ENCODE measurements at regions not wholly inside any gene's neighbourhood (a gene's known extent, or its start where the extent isn't known, plus 50 kb on each side); places are given as distances from the start of the nearest gene placed in this dataset.
"Not testable (repeated sequence)": the region's sequence is repeated elsewhere in the genome, so short reads cannot be mapped to it uniquely, and the experiment has no call there.

DNA sequence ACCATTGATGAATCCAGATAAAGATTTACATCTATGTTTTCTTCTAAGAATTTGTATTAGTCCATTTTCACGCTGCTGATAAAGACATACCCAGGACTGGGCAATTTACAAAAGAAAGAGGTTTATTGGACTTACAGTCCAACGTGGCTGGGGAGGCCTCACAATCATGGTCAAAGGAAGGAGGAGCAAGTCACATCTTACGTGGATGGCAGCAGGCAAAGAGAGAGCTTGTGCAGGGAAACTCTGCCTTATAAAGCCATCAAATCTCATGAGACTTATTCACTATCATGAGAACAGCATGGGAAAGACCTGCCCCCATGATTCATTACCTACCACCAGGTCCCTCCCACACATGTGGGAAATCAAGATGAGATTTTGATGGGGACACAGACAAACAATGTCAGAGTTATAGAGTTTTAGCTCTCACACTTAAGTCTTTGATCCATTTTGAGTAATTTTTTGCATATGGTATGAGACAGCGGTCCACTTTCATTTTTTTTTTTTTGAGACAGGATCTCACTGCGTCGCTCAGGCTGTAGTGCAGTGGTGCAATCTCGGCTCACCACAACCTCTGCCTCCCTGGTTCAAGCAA, 53.5 kb upstream of the JADE2 start:
- H3K4me3 ChIP-seq (ENCODE audit: low read depth, low read length): not testable (repeated sequence)

DNA sequence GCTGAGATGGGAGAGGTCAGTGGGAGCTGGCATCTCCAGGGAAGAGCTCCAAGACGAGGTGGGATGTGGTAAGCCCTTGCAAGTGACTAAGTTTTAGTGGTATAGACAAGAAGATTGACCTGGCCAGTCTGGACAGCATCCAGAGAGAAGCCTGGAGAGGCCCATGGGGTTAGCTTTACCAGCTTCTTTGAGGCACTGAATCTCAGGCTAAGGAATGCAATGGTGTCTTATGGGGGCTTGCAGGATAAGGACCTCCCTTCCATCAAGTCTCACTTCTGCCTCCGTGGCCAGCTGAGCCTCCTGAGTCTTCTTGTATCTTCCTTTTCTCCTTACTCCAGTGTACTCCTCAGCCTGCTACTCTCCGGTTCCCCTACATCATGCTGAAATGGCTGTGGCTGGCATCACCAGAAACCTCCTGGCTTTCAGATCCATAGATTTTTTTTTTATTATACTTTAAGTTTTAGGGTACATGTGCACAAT, 56.5 kb upstream of the JADE2 start:
- TF ChIP-seq, protein P1, sequence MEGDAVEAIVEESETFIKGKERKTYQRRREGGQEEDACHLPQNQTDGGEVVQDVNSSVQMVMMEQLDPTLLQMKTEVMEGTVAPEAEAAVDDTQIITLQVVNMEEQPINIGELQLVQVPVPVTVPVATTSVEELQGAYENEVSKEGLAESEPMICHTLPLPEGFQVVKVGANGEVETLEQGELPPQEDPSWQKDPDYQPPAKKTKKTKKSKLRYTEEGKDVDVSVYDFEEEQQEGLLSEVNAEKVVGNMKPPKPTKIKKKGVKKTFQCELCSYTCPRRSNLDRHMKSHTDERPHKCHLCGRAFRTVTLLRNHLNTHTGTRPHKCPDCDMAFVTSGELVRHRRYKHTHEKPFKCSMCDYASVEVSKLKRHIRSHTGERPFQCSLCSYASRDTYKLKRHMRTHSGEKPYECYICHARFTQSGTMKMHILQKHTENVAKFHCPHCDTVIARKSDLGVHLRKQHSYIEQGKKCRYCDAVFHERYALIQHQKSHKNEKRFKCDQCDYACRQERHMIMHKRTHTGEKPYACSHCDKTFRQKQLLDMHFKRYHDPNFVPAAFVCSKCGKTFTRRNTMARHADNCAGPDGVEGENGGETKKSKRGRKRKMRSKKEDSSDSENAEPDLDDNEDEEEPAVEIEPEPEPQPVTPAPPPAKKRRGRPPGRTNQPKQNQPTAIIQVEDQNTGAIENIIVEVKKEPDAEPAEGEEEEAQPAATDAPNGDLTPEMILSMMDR (IDR thresholded peaks at IDR 0.05; ENCODE audit: low read depth, low read length): no peak
- no peak overlapping the region for H3K4me3 ChIP-seq (ENCODE audit: low read depth, low read length)

DNA sequence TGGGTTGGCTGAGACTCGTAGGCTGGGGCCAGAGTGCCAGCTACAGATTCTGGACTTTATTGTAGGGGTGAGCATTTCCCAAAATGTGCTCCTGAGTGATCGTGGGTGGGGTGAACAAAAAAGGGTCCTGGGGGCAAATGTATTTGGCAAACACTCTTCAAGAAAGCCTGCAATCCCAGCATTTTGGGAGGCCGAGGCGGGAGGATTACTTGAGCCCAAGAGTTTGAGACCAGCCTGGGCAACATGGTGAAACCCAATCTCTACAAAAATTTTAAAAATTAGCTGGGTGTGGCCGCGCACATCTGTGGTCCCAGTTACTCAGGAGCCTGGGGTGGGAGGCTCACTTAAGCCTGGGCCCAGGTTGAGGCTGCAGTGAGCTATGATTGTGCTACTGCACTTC, 55.5 kb upstream of the CDKN2AIPNL start:
- H3K4me3 ChIP-seq (ENCODE audit: low read depth, low read length): no peak overlapping the region
- TF ChIP-seq, protein P1 (IDR thresholded peaks at IDR 0.05; ENCODE audit: low read depth, low read length): no peak

DNA sequence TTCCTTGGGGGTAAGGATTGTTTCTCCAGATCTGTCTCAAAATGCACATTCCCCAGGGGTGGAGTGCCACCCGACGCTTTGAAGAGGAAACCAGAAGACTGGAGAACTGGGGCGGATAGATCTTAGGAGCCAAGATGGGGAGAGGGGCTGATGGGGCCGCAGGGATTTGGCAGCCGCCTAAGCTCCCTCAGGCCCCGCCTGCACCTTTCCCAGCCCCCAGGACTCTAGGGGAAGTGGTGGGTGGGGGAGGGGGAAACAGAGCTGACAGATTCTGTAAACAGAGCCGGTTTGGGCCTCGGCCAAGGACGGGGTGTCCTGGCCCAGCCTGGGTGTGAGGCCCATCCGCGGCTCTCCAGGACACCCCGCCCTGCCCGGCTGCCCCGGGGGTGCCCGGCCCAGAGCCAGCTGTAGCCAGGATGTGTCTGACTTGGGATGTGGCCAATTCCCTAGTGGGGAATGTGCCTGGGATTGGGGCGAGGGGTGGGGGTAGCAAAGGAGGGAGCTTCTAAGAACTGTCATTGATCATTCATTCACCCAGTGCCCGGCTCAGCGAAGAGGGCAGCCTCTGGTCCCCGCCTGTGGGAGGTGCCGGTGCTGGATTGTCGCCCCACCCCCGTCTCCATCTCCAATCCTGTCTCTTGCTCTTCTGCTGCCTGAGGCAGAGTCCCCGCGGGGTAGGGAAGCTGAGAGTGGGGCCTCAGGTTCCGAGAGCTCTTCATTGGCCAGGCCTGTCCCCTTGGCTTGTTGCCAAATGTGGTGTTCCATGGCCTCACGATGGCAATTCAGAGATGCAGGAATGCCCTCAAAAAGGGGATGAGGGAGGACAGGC, 54.8 kb upstream of the CDKN2AIPNL start:
- TF ChIP-seq, protein P1 (IDR thresholded peaks at IDR 0.05; ENCODE audit: low read depth, low read length): no peak
- peak overlapping the region; percentile 59 for H3K4me3 ChIP-seq (ENCODE audit: low read depth, low read length)

DNA sequence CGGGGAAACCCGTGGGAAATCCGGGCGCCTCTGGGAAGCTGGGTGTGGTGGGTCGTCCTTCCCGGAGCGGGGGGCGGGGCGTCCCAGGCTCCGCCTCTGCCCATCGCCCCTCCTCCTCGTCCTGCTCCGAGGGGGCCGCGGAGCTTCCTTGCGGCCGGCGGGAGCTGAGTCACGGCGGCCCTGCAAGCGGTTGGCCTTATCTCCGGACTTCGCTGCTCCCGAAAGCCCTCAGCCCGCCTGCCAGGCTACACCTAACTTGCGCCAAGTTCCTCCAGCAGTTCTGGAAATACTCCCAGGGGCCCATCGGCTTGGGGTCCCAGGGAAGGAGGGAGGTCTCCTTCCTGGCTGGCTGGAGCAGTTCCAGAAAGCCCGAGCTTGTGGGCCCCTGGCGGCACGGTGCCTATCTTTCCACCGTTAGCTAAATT, 54.1 kb upstream of the CDKN2AIPNL start:
- TF ChIP-seq, protein P1 (IDR thresholded peaks at IDR 0.05; ENCODE audit: low read depth, low read length): no peak
- peak overlapping the region; percentile 59 for H3K4me3 ChIP-seq (ENCODE audit: low read depth, low read length)

DNA sequence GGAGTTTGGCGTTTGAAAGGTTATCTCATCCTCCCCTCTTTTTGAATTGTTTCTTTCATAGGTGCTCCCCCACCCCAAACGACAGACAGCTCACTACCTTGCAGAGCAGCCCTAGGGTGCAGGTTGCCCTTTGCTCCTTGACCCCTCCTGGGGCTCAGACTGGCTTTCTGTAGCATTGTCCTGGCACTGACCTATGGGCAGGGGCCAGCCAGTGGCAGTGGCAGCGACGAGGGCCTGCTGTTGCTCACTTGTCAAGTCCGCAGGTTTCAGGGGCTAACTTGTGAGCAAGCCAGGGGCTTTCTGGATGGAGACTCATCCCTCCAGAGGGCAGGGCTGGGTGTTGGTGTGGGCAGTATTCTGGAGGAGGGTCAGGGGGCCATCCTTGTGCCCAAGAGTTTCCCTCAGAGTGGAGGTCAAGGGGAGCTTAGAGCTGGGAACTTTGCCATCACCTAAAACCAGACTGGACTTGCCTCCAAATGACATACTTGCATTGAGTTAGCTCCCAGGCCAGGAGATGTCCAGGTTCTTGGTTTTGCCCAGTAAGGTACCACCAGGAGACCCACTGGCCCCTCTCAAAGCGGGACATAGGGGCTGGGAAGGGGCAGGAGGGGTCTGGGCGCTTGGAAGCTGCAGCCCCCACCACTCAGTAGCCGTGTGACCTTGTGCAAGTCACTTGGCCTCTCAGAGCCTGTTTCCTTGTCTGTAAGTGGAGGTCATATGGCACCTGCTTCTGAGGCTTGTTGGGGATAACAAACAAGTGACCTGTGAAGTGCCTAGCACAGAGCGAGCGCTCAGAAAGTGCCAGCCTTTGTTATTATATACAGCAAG, 53.5 kb upstream of the CDKN2AIPNL start:
- TF ChIP-seq, protein P1 (IDR thresholded peaks at IDR 0.05; ENCODE audit: low read depth, low read length): no peak
- H3K4me3 ChIP-seq (ENCODE audit: low read depth, low read length): no peak overlapping the region

DNA sequence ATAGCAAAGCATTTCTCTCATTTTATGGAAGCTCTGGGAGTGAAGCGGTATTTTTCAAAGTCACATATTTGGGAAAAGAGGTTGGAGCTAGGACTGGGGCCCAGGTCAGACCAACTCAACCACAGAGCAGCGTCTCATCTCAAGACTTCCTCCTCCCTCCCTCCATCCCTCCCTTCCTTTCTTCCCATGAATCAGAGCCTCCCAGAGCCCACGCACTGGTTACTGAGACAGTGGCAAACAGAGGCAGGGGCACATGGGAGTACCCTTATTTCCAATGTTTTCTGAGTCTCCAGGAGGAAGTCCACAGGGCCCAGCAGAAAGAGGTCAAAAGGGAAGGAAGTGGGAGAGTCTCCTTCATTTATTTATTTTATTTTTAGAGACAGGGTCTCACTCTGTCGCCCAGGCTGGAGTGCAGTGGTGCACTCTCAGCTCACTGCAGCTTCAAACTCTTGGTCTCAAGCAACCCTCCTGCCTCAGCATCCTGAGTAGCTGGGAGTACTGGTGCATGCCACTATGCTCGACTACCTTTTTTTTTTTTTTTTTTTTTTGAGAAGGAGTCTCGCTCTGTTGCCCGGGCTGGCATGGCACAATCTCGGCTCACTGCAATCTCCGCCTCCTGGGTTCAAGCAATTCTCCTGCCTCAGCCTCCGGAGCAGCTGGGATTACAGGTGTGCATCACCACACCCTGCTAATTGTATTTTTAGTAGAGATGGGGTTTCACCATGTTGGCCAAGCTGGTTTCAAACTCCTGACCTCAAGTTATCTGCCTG, 52.5 kb upstream of the CDKN2AIPNL start:
- TF ChIP-seq, protein P1 (IDR thresholded peaks at IDR 0.05; ENCODE audit: low read depth, low read length): no peak
- no peak overlapping the region for H3K4me3 ChIP-seq (ENCODE audit: low read depth, low read length)

All from WI38 (cell line).